ENCODE measurements at regions not wholly inside any gene's neighbourhood (a gene's known extent, or its start where the extent isn't known, plus 50 kb on each side); places are given as distances from the start of the nearest gene placed in this dataset.

DNA sequence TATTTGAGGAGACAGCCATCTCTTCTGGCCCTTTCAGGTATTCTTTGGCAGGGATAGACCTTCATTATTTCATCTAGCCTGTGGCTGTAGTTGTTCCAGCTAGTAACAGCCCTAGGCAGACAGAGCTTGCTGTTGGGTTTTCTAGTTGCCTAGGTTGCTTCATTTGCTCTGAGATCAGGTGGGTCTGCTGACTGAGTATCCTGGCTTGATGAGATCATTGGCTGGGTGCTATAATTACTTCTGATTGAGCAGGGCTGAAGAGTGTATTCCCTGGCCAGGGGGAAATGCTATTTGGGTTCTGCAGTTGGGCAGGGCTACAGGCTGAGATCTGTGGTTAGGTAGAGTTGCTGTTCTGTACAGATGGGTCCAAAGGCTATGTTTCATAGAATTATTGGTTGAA lies 456.1 kb downstream of the PSAT1 start:
- DNase-seq (ENCODE audit: extremely low read depth in 1 of 11, low read depth in 9 of 11, low spot score in 4 of 11), result no peak

DNA sequence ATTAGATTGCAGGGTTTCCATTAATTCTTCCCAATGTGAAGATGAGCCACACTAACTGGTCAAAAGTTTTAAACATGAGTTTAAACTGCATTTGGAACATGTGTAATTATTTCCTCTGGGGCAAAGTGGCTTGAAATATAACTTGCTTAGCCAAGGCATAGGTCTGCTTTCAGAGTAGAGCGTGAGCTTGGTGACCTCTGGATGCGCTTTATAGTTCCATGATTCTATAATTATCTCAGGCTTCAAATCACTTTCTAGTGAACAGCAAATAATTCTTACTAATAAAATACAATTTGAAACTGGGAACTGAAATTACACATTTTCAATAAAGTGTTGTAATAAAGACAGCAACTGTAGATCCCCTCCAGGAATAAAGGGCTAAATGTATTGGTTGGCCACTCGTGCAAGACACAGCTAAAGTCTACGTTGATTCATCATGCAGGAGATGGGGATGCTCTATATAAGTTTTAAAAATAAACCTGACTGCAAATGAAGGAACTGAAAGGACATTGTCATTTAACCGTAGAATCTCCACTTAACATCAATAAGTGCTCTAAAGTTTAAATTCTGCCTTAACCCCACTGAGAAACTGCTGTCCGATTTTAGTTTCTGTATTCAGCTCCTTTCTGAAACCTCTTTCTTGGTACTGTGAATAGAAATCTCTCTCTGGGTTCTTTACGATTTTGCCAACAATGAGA lies 460.0 kb downstream of the PSAT1 start:
- no peak for DNase-seq (ENCODE audit: extremely low read depth in 1 of 11, low read depth in 9 of 11, low spot score in 4 of 11)

DNA sequence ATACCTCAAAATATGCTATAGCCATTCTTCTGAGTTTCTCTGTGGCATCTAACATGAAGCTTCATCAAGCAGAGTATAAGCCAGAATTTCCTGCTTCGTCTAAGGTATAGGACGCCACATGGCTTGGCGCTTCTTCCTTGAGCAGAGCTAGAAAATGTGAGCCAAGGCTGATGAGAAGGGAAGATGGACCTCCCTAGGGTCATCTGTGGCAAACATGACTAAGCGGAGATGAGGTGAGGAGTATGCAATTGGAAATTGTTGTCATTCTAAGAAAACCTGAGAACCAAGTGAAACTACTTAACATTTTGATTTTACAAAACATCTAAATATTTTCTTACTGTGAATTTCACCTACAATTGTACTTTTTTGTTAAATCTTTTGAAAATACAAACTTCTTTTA lies 466.5 kb downstream of the PSAT1 start:
- no peak for DNase-seq (ENCODE audit: extremely low read depth in 1 of 11, low read depth in 9 of 11, low spot score in 4 of 11)

DNA sequence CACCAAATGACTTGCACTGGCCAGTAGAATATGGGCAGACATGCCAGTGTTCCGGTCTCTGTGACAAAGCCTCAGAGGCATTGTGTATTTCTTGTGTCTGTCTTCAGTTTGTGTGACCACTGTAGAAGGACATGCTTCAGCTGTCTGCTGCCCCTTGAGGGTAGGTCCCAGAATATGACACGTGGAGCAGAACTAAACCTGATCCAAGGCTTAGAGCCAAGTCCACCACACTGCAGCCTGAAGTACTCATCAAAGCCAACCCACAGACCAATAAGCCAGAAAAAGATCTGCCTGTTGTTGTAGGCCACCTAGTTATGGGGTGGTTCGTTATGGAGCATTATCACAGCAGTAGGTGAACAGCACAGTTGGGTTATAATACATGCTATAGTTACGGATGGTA lies 468.9 kb downstream of the PSAT1 start:
- no peak for DNase-seq (ENCODE audit: extremely low read depth in 1 of 11, low read depth in 9 of 11, low spot score in 4 of 11)

DNA sequence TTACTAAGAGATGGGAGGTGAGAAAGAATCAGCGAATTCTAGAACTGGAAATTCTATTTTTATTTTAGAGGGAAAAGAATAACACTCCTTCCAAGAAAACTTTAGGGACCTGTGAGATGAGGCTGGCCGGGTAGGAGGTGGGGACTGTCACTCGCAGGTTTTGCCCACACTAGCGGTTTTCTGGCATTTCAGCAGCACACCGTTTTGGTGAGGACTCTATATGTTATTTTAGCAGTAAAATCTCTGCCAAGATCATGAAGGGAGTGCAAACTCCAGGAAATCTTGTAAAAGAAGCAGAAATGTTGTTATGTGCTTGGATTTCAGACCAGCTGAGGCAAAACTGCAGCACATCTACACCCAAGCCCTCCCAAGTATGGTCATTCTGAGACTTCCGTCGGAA lies 470.6 kb downstream of the PSAT1 start:
- DNase-seq (ENCODE audit: extremely low read depth in 1 of 11, low read depth in 9 of 11, low spot score in 4 of 11), result no peak

DNA sequence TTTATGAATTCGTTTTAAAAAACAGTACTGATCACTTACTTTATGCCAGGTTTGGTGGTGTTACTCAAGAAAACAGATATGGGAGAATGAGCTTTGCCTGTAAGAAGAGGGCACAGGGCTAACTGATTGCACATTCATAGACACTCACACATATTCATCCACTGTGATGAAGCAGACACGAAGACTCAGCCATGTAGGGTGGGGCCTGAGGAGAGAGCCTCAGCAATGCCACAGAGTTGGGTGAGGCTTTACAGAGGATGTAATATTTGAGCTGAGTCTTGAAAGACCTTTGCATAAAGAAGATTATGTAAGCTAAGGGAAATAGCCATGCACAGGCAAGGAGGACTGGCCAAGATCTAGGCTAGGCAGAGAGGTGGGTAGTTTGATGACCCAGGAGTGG lies 472.8 kb downstream of the PSAT1 start:
- DNase-seq (ENCODE audit: extremely low read depth in 1 of 11, low read depth in 9 of 11, low spot score in 4 of 11), result no peak

DNA sequence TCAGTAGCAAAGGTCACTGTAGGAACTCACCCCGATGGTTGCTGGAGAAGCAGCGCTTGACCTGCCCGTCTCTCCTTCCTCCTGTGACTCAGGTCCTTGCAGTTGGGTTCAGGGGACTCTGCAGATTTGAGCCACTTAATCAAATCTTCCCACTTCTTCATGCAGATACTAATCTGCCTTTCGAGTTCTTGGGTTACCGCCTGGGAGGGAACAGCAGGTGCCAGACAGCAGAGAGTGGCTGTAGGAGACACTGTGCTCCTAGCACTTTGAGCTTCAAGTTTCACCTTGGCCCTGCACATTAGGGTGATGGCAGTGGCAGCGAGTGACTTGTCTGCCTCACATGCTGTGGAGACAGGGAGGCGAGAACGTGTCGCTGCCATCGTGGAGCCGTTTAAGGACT lies 478.3 kb downstream of the PSAT1 start:
- DNase-seq (ENCODE audit: extremely low read depth in 1 of 11, low read depth in 9 of 11, low spot score in 4 of 11), result no peak

DNA sequence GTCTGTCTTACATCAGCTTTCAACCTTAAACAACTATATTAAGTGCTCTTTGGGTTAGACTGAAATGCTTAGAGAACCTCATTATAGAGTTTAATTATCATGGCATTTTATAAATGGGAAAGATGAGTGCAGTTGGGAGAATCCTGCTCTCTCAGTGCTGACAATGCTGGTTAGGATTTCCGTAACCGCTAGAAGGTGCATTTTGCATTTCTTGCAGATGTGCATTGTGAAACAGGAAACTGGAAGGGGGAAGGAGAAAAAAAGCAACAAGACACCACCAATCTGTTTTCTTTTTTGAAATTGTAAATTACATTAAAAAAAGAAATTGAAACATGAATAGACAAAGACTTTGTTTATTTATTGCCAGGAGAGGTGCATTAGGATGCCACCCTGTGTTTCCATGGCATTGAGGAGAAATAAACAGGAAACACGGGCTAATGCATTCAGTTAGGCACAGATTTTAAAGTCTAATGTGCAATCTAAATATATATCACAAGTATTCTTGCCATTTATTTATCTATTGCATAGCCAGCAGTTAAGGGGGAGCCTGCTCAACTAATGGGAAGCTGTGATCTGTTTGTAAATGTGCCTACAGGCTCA lies 478.9 kb downstream of the PSAT1 start:
- no peak for DNase-seq (ENCODE audit: extremely low read depth in 1 of 11, low read depth in 9 of 11, low spot score in 4 of 11)

DNA sequence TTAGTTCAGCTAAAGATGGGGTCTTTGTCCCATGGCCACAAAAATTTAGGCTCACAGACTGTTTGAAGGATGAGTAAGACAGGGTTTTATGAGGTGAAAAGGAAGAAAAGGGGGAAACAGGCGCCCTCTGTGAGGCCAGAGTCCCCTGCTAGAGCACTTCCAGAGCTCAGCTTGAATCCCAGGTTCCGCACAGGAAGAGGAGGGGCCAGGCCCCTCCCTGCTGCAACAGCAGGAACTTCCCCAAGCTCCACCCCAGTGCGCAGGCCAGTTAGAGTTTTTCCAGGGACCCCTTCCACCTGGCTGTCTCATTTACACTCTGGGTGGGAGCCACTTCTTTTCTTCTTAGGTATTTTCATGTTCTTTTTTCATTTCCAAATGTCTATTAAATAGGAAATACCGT lies 480.8 kb downstream of the PSAT1 start:
- DNase-seq (ENCODE audit: extremely low read depth in 1 of 11, low read depth in 9 of 11, low spot score in 4 of 11), result no peak

DNA sequence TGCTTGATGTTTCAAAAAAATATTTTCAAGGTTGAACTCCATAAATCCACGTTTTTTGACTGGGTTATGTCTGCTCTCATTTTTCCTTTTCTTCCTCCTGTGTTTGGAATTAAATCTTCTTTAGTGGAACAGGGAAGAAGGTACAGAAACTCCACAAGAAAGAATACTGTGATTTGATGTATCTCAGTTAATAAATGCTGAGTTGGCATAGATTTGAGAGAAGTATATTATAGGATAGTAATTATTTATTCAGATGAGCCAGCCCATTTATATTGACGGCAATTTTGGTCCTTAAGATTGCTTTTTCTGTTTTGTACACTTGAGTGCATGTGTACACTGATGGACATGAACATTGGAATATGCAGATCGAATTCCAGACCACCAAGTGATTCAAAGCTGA lies 481.4 kb downstream of the PSAT1 start:
- DNase-seq (ENCODE audit: extremely low read depth in 1 of 11, low read depth in 9 of 11, low spot score in 4 of 11), result no peak

DNA sequence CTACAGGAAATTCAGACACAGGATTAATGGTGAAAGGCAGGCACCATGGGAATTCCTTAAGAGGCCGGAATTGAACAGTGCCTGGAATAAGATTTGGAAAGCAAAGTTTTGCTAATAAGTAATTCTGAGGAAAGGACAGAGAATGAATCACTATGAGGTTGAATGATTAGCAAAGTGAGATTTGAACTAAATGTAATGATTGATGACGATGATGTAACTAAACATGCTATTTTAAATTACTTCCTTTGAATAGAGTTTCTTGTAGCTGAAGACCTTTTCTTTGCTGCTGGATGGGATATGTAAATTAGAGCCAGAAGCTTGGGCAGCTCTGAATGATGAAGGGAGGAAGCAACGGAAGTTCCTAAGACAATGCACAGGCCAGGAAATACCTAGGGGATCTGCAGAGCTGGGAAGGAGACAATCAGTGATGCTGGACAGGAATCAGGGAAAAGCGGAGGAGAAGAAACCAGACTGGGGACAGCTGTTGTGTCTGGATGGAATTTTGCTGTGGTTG lies 482.0 kb downstream of the PSAT1 start:
- DNase-seq (ENCODE audit: extremely low read depth in 1 of 11, low read depth in 9 of 11, low spot score in 4 of 11), result no peak

DNA sequence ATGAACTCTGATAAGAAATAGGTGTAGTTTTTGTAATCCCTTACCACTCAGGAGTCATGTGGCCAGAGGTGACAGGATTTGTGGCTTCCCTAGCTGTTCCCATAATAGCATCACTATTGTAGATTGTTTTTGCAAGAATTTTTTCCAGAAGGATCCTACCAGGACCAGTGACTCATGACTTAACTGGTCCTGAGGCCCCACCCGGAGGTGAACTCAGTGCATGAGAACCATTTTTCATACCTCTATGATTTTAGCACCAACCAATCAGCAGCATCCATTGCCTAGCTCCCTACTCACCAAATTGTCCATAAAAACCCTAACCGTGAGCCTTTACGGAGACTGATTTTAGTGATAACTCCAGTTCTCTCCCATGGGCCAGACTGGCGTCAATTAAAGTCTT lies 484.8 kb downstream of the PSAT1 start:
- no peak for DNase-seq (ENCODE audit: extremely low read depth in 1 of 11, low read depth in 9 of 11, low spot score in 4 of 11)

DNA sequence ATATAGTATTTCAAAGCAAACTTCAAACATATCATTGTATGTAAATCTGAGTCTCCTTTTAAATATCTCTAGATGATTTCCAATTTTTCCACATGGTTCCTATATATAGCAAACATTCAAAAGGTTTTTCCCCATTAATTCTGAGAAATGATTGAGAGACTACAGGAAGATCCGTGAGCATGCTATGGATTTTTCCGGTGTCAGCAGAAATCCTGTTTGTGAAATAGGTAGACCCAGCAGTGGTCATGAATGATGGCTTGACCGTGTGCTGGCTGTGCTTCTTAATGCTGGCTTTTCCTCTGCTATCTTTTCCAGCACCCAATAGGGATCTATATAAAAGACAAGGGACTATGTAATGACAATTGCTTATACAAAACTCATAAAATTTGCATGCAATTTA lies 485.3 kb downstream of the PSAT1 start:
- no peak for DNase-seq (ENCODE audit: extremely low read depth in 1 of 11, low read depth in 9 of 11, low spot score in 4 of 11)

DNA sequence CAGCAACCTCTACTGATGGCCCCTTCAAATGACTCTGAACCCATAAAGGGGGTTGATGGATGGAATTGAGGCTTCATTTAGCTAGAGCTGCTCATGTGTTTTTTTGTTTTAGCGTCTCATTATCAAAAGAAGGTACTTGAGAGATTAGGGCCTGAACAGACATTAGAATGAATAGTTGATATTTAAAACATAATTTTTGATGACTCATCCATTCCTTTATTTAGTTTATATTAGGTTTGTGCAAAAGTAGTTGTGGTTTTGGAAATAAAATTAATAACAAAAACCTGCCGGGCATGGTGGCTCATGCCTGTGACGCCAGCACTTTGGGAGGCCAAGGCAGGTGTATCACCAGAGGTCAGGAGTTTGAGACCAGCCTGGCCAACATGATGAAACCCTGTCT lies 485.9 kb downstream of the PSAT1 start:
- DNase-seq (ENCODE audit: extremely low read depth in 1 of 11, low read depth in 9 of 11, low spot score in 4 of 11), result no peak

DNA sequence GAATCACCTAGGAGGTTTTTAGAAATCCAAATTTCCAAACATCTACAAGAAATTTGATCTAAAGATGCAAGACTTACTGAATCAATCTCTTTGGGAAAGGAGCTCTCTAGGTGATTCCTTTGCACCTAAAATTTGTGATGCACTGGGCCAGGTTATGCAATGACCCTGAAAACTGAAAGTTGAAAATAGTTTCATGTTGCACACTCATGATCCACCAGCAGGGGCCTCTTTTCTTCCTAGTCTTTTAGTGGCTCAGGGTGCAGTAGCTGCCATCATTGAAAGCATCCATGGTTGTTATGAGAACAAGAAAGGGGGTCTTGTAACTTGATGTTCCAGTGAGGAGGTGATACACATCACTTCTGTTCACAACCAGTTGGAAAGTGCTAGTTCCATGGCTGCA lies 486.8 kb downstream of the PSAT1 start:
- no peak for DNase-seq (ENCODE audit: extremely low read depth in 1 of 11, low read depth in 9 of 11, low spot score in 4 of 11)

DNA sequence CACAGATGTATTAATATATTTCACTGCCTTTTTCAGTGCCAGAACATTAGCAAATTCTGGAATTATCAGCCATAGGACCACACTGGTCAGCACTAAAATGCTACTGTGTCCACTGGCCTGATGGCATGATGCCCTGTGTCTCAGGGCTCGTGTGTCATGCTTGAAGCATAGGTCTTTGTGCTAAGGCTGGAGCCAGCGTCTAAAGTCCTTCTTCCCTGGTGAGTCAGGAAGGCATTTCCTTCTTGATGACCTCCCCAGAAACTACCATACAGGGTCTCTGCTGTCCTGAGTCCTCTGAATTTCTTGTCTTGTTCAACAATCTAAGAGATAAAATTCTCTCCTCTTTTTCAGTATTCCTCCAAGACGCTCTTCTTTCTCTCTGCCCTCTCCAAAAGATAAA lies 489.9 kb downstream of the PSAT1 start:
- DNase-seq (ENCODE audit: extremely low read depth in 1 of 11, low read depth in 9 of 11, low spot score in 4 of 11), result no peak

DNA sequence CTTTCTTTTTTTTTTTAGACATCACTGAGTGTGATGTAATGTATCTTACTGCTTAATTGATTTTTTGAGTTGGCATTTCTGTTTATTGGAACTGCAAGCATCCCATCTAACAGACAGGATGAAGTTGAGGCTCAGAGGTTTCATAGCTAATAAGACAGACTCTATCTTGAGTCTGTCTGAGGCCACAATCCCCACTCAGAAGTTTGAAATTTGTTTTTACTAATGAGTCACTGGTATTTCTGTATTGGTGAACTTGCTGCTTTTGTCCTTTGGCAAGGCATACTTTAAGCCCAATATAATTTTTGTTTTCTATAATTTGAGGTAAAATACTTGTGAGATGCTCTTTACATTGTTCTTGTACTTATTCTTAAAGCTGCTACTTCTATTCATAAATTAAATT lies 491.2 kb downstream of the PSAT1 start:
- no peak for DNase-seq (ENCODE audit: extremely low read depth in 1 of 11, low read depth in 9 of 11, low spot score in 4 of 11)

DNA sequence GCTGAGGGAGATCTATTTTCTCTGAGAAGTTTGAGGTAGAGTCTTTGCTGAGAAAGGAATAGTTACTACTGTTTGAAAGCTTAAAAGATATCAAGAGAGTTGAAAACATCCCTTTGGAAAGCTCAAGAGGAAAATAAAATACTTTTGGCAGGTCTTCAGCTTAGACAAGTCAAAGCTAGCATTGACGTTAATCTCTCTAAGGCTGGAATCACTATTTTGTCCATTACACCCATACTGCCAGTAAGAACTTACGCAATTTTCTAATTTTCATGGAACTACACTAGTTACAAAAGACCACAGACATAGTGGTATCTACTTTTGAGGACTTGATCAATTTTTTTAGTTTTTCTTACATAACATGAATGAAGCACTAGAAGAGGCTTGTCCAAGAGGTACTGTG lies 494.9 kb downstream of the PSAT1 start:
- DNase-seq (ENCODE audit: extremely low read depth in 1 of 11, low read depth in 9 of 11, low spot score in 4 of 11), result no peak

DNA sequence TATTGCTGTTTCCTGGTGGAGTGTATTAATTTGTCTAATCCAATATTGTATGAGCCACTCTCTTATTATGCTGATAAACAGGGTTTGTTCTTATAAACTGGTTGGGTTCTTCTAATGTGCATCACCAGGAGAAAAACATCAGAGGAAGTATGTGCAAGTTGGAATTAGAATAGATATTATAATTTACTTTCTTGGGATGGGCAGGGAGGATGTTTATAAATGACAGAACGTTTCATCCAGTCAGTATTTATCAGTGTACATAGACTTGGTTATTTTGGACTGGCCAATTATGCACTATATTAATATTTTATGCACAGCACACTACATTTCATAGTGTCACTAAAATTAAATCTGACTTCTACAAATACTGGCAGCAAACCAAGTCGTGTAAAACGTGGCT lies 495.8 kb downstream of the PSAT1 start:
- DNase-seq (ENCODE audit: extremely low read depth in 1 of 11, low read depth in 9 of 11, low spot score in 4 of 11), result no peak

DNA sequence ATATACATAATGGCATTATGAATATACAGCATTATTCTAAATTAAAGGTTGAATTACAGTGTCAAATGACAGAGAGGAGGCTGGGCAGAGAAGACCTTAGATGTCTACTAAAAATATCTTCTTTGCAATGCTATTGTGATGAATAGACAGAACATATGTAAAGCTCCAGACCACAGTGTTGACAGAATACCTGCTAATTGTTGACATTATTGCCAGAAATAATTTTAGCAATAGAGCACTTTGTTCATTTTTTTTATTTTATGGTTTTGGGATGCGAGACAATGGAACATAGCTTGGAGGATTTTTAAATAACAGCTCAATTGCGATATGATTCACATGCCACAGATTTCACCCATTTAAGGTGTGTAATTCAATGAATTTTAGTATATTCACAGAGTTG lies 508.8 kb downstream of the PSAT1 start:
- DNase-seq (ENCODE audit: extremely low read depth in 1 of 11, low read depth in 9 of 11, low spot score in 4 of 11), result no peak

DNA sequence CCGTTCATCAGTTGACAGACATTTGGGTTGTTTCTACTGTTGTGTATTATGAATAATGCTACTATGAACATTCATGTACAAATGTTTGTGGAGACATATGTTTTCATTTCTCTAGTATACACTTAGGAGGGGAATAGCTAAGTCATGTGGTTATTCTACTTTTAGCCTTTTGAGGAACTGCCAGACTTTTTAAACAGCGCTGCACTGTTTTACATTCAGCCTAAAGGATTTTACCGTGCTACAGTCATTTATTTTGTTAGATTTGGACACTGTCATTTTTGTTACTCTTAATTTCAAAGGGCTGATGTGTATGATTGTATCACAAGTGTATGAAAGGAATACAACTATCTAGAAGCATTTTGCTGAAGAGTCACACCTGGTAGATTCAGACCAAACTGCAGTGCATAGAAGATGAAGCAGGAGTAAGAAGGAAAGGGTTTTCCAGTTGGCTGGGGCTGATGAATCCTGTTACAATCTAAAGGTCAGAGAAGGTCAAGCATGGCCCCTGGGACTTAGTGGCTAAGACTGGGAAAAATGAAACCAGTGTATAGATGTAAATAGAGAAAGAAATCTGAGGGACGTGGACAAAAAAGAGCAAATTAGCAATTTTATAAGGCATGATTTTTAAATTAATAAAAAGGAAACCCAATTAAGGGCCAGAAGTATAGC lies 509.7 kb downstream of the PSAT1 start:
- peak in 1 of 11 donors; percentile 19 for DNase-seq (ENCODE audit: extremely low read depth in 1 of 11, low read depth in 9 of 11, low spot score in 4 of 11)
